ENCODE measurements at regions not wholly inside any gene's neighbourhood (a gene's known extent, or its start where the extent isn't known, plus 50 kb on each side); places are given as distances from the start of the nearest gene placed in this dataset.

- no peak for DNase-seq
These were observed 838.6 kb downstream of the TBC1D22A start for GRCh38 chr22:47600791-47601625.

GRCh38 chr22:47600281-47600680 lies 837.8 kb downstream of the TBC1D22A start:
- DNase-seq = no peak

- no peak for DNase-seq
These were observed 837.3 kb downstream of the TBC1D22A start for GRCh38 chr22:47599753-47600152.

GRCh38 chr22:47598864-47599263 lies 836.4 kb downstream of the TBC1D22A start:
- no peak for DNase-seq

- no peak for DNase-seq
These were observed 834.6 kb downstream of the TBC1D22A start for GRCh38 chr22:47597041-47597440.

- DNase-seq = no peak
These were observed 833.8 kb downstream of the TBC1D22A start for GRCh38 chr22:47596176-47596690.

- DNase-seq = no peak
These were observed 832.5 kb downstream of the TBC1D22A start for GRCh38 chr22:47594836-47595521.

- DNase-seq = no peak
These were observed 831.5 kb downstream of the TBC1D22A start for GRCh38 chr22:47593911-47594311.

GRCh38 chr22:47593291-47593690 lies 830.8 kb downstream of the TBC1D22A start:
- DNase-seq = no peak

- no peak for DNase-seq
These were observed 830.3 kb downstream of the TBC1D22A start for GRCh38 chr22:47592791-47593190.

GRCh38 chr22:47591709-47592108 lies 829.3 kb downstream of the TBC1D22A start:
- no peak for DNase-seq

- DNase-seq = no peak
These were observed 828.6 kb downstream of the TBC1D22A start for GRCh38 chr22:47591016-47591415.

GRCh38 chr22:47589271-47590250 lies 827.1 kb downstream of the TBC1D22A start:
- DNase-seq = no peak

- no peak for DNase-seq
These were observed 826.1 kb downstream of the TBC1D22A start for GRCh38 chr22:47588578-47588960.

GRCh38 chr22:47587861-47588577 lies 825.6 kb downstream of the TBC1D22A start:
- no peak for DNase-seq

- DNase-seq = no peak
These were observed 824.9 kb downstream of the TBC1D22A start for GRCh38 chr22:47587361-47587760.

- no peak for DNase-seq
These were observed 824.5 kb downstream of the TBC1D22A start for GRCh38 chr22:47586946-47587345.

- DNase-seq = no peak
These were observed 823.6 kb downstream of the TBC1D22A start for GRCh38 chr22:47586038-47586437.

- DNase-seq = no peak
These were observed 821.6 kb downstream of the TBC1D22A start for GRCh38 chr22:47583959-47584562.

GRCh38 chr22:47582067-47582466 lies 819.6 kb downstream of the TBC1D22A start:
- no peak for DNase-seq

- DNase-seq = no peak
These were observed 817.7 kb downstream of the TBC1D22A start for GRCh38 chr22:47580121-47580520.

- DNase-seq = no peak
These were observed 814.5 kb downstream of the TBC1D22A start for GRCh38 chr22:47576908-47577307.

Measured in activated effector memory CD4-positive, alpha-beta T cell treated with Interleukin-2 at 50 U/mL for 16 hours (primary cell).